Central memory CD8-positive, alpha-beta T cell (primary cell): ENCODE measurements at regions not wholly inside any gene's neighbourhood (a gene's known extent, or its start where the extent isn't known, plus 50 kb on each side); places are given as distances from the start of the nearest gene placed in this dataset.

ENCODE experiments used
- ATAC-seq: fragments of 150-1000 bp; cut with Tn5 transposase; replicated peaks from 2 replicates; pipeline ENCODE4 v1.10.0; 2022; ENCODE audit warnings: mild to moderate bottlenecking, moderate FRiP score, moderate number of reproducible peaks; ENCODE audit not compliant: poor library complexity, severe bottlenecking; ENCODE audit errors: extremely low read depth
- DNase-seq, 2 donors: peaks; one replicate each; pipeline ENCODE4 v3.0.0; 2021; ENCODE audit warnings: low spot score in 2 of 2
- H3K27ac Mint-ChIP-seq: one replicate; pipeline ENCODE4 v1.8.0; 2022; ENCODE audit warnings: low read depth, mild to moderate bottlenecking, moderate library complexity, mixed read lengths
- H3K27me3 Mint-ChIP-seq: one replicate; pipeline ENCODE4 v1.8.0; 2022; ENCODE audit warnings: mixed read lengths
- H3K36me3 Mint-ChIP-seq: one replicate; pipeline ENCODE4 v1.8.0; 2022; ENCODE audit warnings: mild to moderate bottlenecking, moderate library complexity, mixed read lengths; ENCODE audit not compliant: insufficient read depth
- H3K4me1 Mint-ChIP-seq: one replicate; pipeline ENCODE4 v1.8.0; 2022; ENCODE audit warnings: mixed read lengths
- H3K4me3 Mint-ChIP-seq: one replicate; pipeline ENCODE4 v1.8.0; 2022; ENCODE audit warnings: mild to moderate bottlenecking, moderate library complexity, mixed read lengths
- H3K9me3 Mint-ChIP-seq: one replicate; pipeline ENCODE4 v1.8.0; 2022; ENCODE audit warnings: mixed read lengths

DNA sequence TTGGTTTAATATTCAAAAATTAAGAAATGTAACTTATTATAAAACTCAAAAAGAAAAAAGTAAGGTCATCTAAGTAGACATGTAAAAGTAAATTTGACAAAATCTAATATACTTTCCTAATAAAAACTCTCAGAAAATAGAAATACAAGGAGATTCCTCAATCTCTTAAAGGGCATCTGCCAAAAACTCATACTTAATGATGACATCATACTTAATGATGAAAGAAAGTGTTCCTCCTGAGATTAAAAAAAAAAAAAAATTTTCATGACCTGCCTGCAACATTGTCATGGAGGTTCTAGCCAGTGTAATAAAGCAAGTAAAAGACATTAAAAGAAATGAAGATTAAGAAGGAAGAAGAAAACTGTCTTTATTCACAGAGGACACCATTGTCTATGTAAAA is 325.7 kb upstream of the BTBD3 start:
- no peak overlapping the region for H3K4me3 Mint-ChIP-seq
- no peaks in the 10 kb centered on the region for H3K27me3 Mint-ChIP-seq
- peaks cover 25% of the 10 kb centered on the region for H3K9me3 Mint-ChIP-seq
- H3K36me3 Mint-ChIP-seq, result no peaks in the 10 kb centered on the region
- DNase-seq (no peak), ATAC-seq (no peak)
- H3K4me1 Mint-ChIP-seq, result no peaks in the 10 kb centered on the region
- no peak overlapping the region for H3K27ac Mint-ChIP-seq

GRCh38 chr20:11604339-11604738 is 313.4 kb upstream of the BTBD3 start:
- DNase-seq (no peak), ATAC-seq (no peak)
- H3K4me1 Mint-ChIP-seq, result no peaks in the 10 kb centered on the region
- H3K9me3 Mint-ChIP-seq, result peaks cover 21% of the 10 kb centered on the region
- no peaks in the 10 kb centered on the region for H3K27me3 Mint-ChIP-seq
- no peaks in the 10 kb centered on the region for H3K36me3 Mint-ChIP-seq
- H3K27ac Mint-ChIP-seq, result no peak overlapping the region
- no peak overlapping the region for H3K4me3 Mint-ChIP-seq

- no peaks in the 10 kb centered on the region for H3K36me3 Mint-ChIP-seq
- H3K27me3 Mint-ChIP-seq, result no peaks in the 10 kb centered on the region
- ATAC-seq (no peak), DNase-seq (no peak)
- peaks cover 21% of the 10 kb centered on the region for H3K9me3 Mint-ChIP-seq
- no peaks in the 10 kb centered on the region for H3K4me1 Mint-ChIP-seq
- H3K4me3 Mint-ChIP-seq, result no peak overlapping the region
- no peak overlapping the region for H3K27ac Mint-ChIP-seq
Observed at GRCh38 chr20:11607047-11607446, 310.6 kb upstream of the BTBD3 start.

DNA sequence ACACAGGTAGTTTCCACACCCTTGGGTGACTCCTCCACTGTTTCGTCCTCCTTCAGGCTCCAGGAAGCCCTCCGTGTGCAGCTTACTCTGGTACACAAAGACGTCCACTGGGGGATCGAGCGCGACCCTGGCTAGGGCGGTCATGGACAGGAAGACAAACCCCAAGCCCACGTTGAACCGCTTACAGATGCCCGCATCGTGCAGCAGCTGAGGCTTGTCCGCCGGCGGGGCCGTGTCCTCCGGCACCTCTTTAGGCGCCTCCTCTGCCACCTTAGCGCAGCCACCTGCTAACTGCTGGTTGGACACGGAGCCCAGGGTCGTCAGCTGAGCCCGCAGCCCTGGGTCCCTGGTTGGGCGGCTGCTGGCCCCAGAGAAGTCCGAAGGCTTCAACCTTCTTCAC is 309.0 kb upstream of the BTBD3 start:
- H3K27me3 Mint-ChIP-seq, result no peaks in the 10 kb centered on the region
- ATAC-seq (no peak), DNase-seq (no peak)
- H3K27ac Mint-ChIP-seq, result no peak overlapping the region
- no peak overlapping the region for H3K4me3 Mint-ChIP-seq
- H3K36me3 Mint-ChIP-seq, result no peaks in the 10 kb centered on the region
- peaks cover 21% of the 10 kb centered on the region for H3K9me3 Mint-ChIP-seq
- H3K4me1 Mint-ChIP-seq, result no peaks in the 10 kb centered on the region

DNA sequence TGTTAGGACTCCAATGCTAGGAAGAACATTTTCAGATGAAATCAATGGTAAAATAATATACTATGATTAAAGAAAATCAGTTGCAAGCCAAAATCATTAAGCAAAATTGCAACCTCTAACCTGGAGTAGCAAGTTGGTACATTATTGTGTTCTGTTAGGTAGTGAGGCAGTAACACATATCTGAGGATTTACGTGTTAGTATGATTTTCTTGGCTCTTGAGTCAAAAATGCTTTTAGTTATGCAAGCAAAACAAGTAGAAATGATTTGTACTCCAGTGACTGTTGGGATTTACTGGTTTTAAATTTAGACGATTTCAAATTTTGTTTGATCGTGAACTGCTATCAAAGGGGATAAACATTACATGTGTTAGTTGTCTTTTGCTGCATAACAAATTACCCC is 293.0 kb upstream of the BTBD3 start:
- no peaks in the 10 kb centered on the region for H3K36me3 Mint-ChIP-seq
- H3K9me3 Mint-ChIP-seq, result peaks cover 16% of the 10 kb centered on the region
- H3K27me3 Mint-ChIP-seq, result no peaks in the 10 kb centered on the region
- H3K27ac Mint-ChIP-seq, result no peak overlapping the region
- ATAC-seq, result no peak
- no peaks in the 10 kb centered on the region for H3K4me1 Mint-ChIP-seq
- DNase-seq, result no peak
- no peak overlapping the region for H3K4me3 Mint-ChIP-seq

DNA sequence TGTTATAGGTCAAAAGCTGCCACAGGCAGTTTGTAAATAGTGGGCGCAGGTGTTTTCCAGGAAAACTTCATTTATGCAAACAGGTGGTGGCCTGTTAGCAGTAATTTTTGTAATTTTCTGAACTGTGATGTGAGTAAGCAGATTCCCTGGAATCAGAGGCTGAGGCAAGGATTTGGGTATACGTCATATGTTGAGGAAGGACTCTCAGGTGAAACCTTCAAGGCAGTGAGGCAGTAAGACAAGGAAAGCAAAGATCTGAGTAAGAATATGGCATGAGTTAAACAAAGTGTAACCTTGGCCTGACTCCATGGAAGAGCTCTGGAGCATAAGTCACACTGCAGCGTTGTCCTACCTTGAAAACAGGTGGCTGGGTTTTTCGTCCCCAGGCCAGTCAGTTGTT is 291.1 kb upstream of the BTBD3 start:
- Mint-ChIP-seq H3K36me3 (no peaks in the 10 kb centered on the region), H3K4me1 (no peaks in the 10 kb centered on the region), H3K9me3 (peaks cover 17% of the 10 kb centered on the region), H3K27me3 (no peaks in the 10 kb centered on the region), H3K4me3 (no peak overlapping the region), H3K27ac (no peak overlapping the region)
- DNase-seq, result no peak
- ATAC-seq, result no peak

- no peak overlapping the region for H3K4me3 Mint-ChIP-seq
- H3K9me3 Mint-ChIP-seq, result no peaks in the 10 kb centered on the region
- ATAC-seq (no peak), DNase-seq (no peak)
- H3K27ac Mint-ChIP-seq, result no peak overlapping the region
- no peaks in the 10 kb centered on the region for H3K4me1 Mint-ChIP-seq
- no peaks in the 10 kb centered on the region for H3K36me3 Mint-ChIP-seq
- no peaks in the 10 kb centered on the region for H3K27me3 Mint-ChIP-seq
Observed at GRCh38 chr20:11642866-11643265, 274.8 kb upstream of the BTBD3 start.

GRCh38 chr20:11646359-11646758 is 271.3 kb upstream of the BTBD3 start:
- ATAC-seq, result no peak
- no peak overlapping the region for H3K27ac Mint-ChIP-seq

DNA sequence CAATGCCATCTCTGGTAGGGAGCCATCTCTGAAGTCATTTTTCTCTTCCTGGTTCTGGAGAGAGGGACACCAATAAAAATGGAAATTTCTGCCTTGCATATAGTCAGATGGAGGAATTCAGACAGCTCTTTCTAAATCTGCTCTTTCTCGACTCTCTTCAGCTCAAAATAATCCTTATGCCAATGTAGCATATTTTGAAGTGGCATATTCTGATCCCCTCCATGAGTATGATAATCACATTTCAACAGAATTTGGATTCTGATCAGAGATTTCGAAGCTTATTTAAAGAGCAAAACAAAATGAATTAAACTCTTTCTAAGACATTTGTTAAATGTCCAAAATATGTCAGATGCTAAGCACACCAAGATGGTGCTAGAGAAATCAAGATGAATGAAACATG is 267.1 kb upstream of the BTBD3 start:
- H3K4me3 Mint-ChIP-seq, result no peak overlapping the region
- peaks cover 18% of the 10 kb centered on the region for H3K9me3 Mint-ChIP-seq
- ATAC-seq, result no peak
- no peaks in the 10 kb centered on the region for H3K27me3 Mint-ChIP-seq
- no peaks in the 10 kb centered on the region for H3K4me1 Mint-ChIP-seq
- no peaks in the 10 kb centered on the region for H3K36me3 Mint-ChIP-seq
- DNase-seq, result no peak
- H3K27ac Mint-ChIP-seq, result no peak overlapping the region

More at GRCh38 chr20:11646359-11646758, 271.3 kb upstream of the BTBD3 start:
- H3K4me1 Mint-ChIP-seq, result no peaks in the 10 kb centered on the region
- no peak overlapping the region for H3K4me3 Mint-ChIP-seq
- no peaks in the 10 kb centered on the region for H3K36me3 Mint-ChIP-seq
- peaks cover 18% of the 10 kb centered on the region for H3K9me3 Mint-ChIP-seq
- no peaks in the 10 kb centered on the region for H3K27me3 Mint-ChIP-seq
- DNase-seq, result no peak

GRCh38 chr20:11651138-11651537 is 266.6 kb upstream of the BTBD3 start:
- H3K27ac Mint-ChIP-seq, result no peak overlapping the region
- peaks cover 18% of the 10 kb centered on the region for H3K9me3 Mint-ChIP-seq
- H3K27me3 Mint-ChIP-seq, result no peaks in the 10 kb centered on the region
- no peaks in the 10 kb centered on the region for H3K36me3 Mint-ChIP-seq
- H3K4me3 Mint-ChIP-seq, result no peak overlapping the region
- H3K4me1 Mint-ChIP-seq, result no peaks in the 10 kb centered on the region
- ATAC-seq (no peak), DNase-seq (no peak)

GRCh38 chr20:11651647-11652046 is 266.0 kb upstream of the BTBD3 start:
- H3K4me1 Mint-ChIP-seq, result no peaks in the 10 kb centered on the region
- DNase-seq (no peak), ATAC-seq (no peak)
- no peaks in the 10 kb centered on the region for H3K27me3 Mint-ChIP-seq
- H3K4me3 Mint-ChIP-seq, result no peak overlapping the region
- no peak overlapping the region for H3K27ac Mint-ChIP-seq
- H3K9me3 Mint-ChIP-seq, result peaks cover 18% of the 10 kb centered on the region
- H3K36me3 Mint-ChIP-seq, result no peaks in the 10 kb centered on the region

DNA sequence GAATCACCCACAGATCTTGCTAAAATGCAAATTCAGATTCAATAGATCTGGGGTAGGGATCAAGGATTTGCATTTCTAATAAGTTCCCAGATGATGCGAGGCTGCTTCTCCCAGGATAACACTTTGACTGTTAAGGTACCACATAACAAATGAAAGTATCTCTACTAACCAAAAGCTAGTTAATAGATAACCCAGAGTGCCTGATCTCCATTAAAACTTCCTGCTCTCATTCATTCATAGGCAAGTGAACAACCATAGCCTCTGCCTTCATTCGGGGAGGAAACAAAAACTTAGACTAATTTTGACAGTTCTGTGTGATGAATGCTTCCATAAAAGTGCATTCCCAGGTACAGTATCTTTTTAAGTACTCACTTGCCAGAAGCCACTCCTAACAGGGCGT is 265.6 kb upstream of the BTBD3 start:
- H3K27ac Mint-ChIP-seq, result no peak overlapping the region
- peaks cover 18% of the 10 kb centered on the region for H3K9me3 Mint-ChIP-seq
- no peaks in the 10 kb centered on the region for H3K4me1 Mint-ChIP-seq
- ATAC-seq (no peak), DNase-seq (no peak)
- no peaks in the 10 kb centered on the region for H3K36me3 Mint-ChIP-seq
- H3K27me3 Mint-ChIP-seq, result no peaks in the 10 kb centered on the region
- H3K4me3 Mint-ChIP-seq, result no peak overlapping the region

- no peak for DNase-seq
- no peak overlapping the region for H3K4me3 Mint-ChIP-seq
- H3K27ac Mint-ChIP-seq, result no peak overlapping the region
- peaks cover 13% of the 10 kb centered on the region for H3K9me3 Mint-ChIP-seq
- H3K27me3 Mint-ChIP-seq, result no peaks in the 10 kb centered on the region
- H3K4me1 Mint-ChIP-seq, result no peaks in the 10 kb centered on the region
- H3K36me3 Mint-ChIP-seq, result peaks cover under 1% of the 10 kb centered on the region
- ATAC-seq, result no peak
Observed at GRCh38 chr20:11654766-11655165, 262.9 kb upstream of the BTBD3 start.

GRCh38 chr20:11660673-11661072 is 257.0 kb upstream of the BTBD3 start:
- no peak for ATAC-seq
- no peaks in the 10 kb centered on the region for H3K27me3 Mint-ChIP-seq
- H3K9me3 Mint-ChIP-seq, result peaks cover 5% of the 10 kb centered on the region
- H3K27ac Mint-ChIP-seq, result no peak overlapping the region
- H3K4me3 Mint-ChIP-seq, result no peak overlapping the region
- H3K4me1 Mint-ChIP-seq, result no peaks in the 10 kb centered on the region
- H3K36me3 Mint-ChIP-seq, result peaks cover 2% of the 10 kb centered on the region
- no peak for DNase-seq
